ENCODE measurements at regions not wholly inside any gene's neighbourhood (a gene's known extent, or its start where the extent isn't known, plus 50 kb on each side); places are given as distances from the start of the nearest gene placed in this dataset.

DNA sequence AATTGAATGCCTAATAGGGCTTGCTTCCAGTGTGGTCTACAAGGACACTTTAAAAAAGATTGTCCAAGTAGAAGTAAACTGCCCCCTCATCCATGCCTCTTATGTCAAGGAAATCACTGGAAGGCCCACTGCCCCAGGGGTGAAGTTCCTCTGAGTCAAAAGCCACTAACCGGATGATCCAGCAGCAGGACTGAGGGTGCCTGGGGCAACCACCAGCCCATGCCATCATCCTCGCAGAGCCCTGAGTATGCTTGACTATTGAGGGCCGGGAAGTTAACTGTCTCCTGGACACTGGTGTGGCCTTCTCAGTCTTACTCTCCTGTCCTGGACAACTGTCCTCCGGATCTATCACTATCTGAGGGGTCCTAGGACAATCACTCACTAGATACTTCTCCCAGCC, 411.5 kb downstream of the TENT5A start:
- no peak overlapping the region for H3K27ac ChIP-seq
- H3K36me3 ChIP-seq, result no peaks in the 10 kb centered on the region
- DNase-seq, result no peak
- H3K27me3 ChIP-seq, result no peaks in the 10 kb centered on the region
- H3K4me3 ChIP-seq, result no peak overlapping the region
- no peaks in the 10 kb centered on the region for H3K4me1 ChIP-seq
- no peaks in the 10 kb centered on the region for H3K9me3 ChIP-seq (replicated peaks)

DNA sequence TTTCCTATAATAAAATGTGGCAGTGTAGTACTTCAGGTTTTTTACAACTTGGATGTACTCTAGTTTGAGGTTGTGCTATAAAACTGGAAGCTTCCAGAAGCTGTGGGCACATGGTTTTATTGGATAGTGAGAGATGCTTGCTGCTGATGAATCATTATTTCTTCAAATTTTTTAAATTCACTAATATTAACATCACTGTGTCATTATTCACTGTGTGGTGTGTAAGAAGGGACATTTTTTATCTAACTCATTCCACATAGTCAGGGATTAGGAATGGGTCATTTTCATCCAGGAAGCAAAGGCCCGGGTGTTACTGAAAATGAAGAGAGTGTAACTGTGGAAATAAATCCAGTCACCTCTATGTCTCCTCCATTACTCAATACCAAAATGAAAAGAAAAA, 421.0 kb downstream of the TENT5A start:
- no peak for DNase-seq

DNA sequence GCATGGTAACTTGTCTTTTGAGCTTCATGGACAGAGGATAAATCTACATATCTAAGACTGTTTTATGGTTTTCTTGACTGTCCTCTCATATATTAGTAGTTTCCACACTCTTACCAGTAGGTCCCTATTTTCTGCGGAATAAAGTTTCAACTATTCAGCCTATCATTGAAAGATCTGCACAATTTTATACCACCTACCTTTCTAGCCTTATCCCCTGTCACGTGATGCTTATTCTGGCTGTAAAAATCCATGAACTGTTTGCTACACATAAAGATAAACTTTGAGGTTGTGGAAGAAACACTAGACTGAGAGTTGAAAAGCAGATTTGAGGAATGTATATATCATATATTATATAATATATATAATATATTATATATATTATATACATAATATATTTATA, 423.8 kb downstream of the TENT5A start:
- no peaks in the 10 kb centered on the region for H3K9me3 ChIP-seq (replicated peaks)
- no peaks in the 10 kb centered on the region for H3K4me1 ChIP-seq
- H3K4me3 ChIP-seq, result no peak overlapping the region
- H3K27me3 ChIP-seq, result no peaks in the 10 kb centered on the region
- no peak overlapping the region for H3K27ac ChIP-seq
- H3K36me3 ChIP-seq, result no peaks in the 10 kb centered on the region
- DNase-seq, result no peak

More for the DNA sequence above, 421.0 kb downstream of the TENT5A start:
- no peaks in the 10 kb centered on the region for H3K9me3 ChIP-seq (replicated peaks)
- no peak overlapping the region for H3K4me3 ChIP-seq
- no peaks in the 10 kb centered on the region for H3K36me3 ChIP-seq
- H3K27ac ChIP-seq, result no peak overlapping the region
- H3K4me1 ChIP-seq, result no peaks in the 10 kb centered on the region
- H3K27me3 ChIP-seq, result no peaks in the 10 kb centered on the region

DNA sequence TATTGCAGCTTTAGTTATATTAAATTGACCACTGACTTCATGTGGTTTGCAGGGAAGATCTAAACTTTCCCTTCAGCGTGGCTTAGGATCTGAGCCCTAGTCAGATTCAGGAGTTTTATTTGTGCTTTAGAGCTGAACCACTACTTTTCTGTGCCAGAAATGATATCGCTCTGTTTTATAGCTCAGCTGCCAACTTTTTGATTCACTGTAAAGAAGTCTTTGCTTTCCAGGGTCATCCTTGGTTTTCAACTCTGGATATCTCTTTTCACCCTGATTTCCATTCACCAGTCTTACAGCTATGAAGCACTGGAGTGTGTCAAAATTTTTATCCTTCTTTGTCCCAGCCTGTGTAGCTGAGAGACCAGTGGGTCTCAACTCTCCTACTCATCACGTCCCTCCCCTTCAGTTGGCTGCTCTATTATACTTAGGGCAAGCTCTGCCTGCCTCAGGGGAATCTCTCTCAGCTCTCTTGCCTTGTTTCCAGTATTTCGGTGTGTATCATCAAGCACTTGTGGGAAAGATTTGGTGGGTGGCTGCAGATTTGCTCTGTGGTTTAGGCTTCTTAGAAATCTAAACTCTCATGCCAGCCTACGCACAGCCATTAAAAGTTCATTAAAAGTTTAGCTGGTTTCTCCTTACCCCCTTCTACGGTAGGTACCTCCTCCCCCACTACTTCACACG, 425.5 kb downstream of the TENT5A start:
- Histone ChIP-seq H3K27ac (no peak overlapping the region), H3K4me1 (no peaks in the 10 kb centered on the region), H3K36me3 (no peaks in the 10 kb centered on the region), H3K9me3 (replicated peaks) (no peaks in the 10 kb centered on the region), H3K27me3 (no peaks in the 10 kb centered on the region), H3K4me3 (no peak overlapping the region)
- peak in 1 of 2 experiments; percentile 4 for DNase-seq

DNA sequence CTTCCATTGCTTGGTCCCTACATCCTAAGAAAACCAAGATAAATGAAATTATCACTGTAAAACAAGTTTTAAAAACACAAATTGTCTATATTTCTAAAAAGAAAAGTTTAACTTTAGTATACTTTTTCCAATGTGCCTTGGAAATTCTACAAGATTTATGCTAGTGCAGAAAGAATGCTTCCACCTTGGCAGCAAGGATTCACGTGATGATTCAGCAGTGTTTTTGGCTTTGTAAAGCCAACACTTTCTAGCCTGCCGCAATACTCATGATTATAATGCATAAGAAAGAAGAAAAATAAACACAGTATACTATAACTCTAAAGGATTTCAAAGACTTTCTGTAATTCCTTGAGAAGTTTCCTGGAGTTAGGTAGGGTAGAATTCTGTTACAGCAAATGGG, 442.7 kb downstream of the TENT5A start:
- H3K9me3 ChIP-seq (replicated peaks), result no peaks in the 10 kb centered on the region
- no peaks in the 10 kb centered on the region for H3K36me3 ChIP-seq
- H3K27ac ChIP-seq, result no peak overlapping the region
- no peaks in the 10 kb centered on the region for H3K4me1 ChIP-seq
- DNase-seq, result no peak
- H3K27me3 ChIP-seq, result no peaks in the 10 kb centered on the region
- H3K4me3 ChIP-seq, result no peak overlapping the region

DNA sequence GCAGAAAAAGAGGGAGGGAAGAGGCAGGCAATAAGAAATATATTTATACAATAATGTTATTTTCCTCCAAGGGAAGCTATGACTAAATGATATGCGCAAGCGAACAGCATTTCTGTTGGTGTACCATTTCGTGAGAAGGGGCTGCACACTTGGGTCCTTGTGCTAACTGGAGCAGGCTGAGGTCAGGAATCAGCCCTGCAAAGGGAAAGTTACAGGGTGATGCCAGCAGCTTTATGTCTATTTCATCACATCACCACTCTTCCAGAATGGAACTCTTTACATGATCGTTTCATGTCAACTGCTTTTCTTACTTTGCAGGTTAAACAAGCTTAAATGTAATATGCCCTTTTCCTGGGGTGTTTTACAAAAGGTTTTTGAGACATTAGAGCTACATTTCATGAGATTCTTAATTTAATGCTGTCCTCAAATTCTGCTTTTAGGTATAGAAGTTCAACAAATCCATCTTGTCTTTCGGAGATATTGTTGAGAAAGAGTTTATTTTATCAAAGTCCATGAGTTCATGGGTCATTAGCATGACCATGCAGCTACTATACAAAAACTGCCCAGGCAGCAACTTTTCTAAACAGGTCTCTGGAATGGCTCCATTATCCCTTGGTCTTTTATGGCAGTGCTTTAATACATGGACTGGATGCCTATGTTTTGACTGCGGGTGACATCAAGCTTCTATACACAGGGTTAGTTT, 443.8 kb downstream of the TENT5A start:
- Histone ChIP-seq H3K9me3 (replicated peaks) (no peaks in the 10 kb centered on the region), H3K4me1 (no peaks in the 10 kb centered on the region), H3K36me3 (no peaks in the 10 kb centered on the region), H3K4me3 (no peak overlapping the region), H3K27me3 (no peaks in the 10 kb centered on the region), H3K27ac (no peak overlapping the region)
- no peak for DNase-seq

DNA sequence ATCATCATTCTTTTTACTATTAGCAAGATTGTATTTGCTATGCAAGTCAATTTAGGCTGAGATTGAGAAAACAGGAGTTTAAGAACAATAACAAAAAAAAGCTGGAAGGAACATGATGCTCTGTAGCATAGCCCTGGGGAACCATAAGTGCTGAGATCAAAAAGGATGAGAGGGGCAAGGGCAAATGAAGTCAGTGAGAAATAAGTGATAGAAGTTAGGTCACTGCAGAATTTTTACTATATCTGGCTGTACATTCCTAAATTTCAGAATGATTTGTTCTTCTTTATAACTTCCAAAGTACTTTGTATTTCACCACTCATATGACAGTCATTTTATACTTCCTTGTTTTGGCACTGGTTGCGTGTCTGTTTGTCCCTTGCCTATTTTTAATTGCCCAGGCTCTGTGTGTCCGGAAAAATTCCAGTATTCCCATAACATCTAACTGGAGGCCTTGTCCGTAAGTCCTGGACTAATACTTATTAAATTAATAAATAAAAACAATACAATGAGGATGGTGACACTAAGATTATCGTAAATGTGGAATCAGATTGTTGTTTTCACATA, 444.7 kb downstream of the TENT5A start:
- DNase-seq, result no peak
- Histone ChIP-seq H3K4me3 (no peak overlapping the region), H3K36me3 (no peaks in the 10 kb centered on the region), H3K27me3 (no peaks in the 10 kb centered on the region), H3K9me3 (replicated peaks) (no peaks in the 10 kb centered on the region), H3K27ac (no peak overlapping the region), H3K4me1 (no peaks in the 10 kb centered on the region)

DNA sequence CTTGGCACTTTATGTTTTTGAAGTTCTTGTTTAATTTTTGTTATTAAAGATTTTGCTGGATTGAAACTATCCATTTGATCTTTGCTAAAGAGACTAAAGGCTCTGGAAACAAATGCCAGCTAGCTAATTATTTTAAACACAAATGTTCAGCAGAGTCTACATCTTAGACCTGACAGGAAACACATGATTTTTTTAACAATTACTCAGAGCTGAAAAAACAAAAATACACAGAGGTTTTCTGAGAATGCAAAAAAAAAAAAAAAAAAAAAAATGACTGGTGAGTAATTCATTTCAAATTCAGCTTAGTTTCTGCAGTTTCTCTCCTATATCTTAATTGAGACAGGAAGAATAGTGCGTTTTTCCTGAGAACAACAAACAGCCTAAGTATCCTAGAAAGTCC, 448.0 kb downstream of the TENT5A start:
- no peak overlapping the region for H3K27ac ChIP-seq
- no peaks in the 10 kb centered on the region for H3K27me3 ChIP-seq
- H3K4me3 ChIP-seq, result no peak overlapping the region
- H3K4me1 ChIP-seq, result no peaks in the 10 kb centered on the region
- H3K36me3 ChIP-seq, result no peaks in the 10 kb centered on the region
- H3K9me3 ChIP-seq (replicated peaks), result no peaks in the 10 kb centered on the region
- no peak for DNase-seq

DNA sequence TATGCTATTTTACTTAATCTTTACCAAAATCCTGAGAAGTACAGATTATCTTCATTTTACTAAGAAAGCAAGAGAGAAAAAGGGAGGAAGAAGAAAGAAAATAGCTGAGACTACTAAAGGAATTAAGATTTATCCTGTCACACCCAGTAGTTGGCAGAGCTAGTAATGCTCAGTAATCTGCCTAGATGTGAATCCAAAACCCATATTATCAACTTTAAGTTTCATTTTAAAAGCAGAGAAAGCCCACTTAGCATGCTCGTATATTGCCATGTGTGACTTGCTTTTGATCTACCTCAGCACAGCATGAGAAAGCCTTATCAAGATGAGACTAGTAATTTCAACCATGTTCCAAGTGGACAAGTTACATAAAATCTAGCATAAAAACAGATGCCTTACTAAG, 451.5 kb downstream of the TENT5A start:
- no peak overlapping the region for H3K4me3 ChIP-seq
- no peaks in the 10 kb centered on the region for H3K4me1 ChIP-seq
- no peak for DNase-seq
- H3K27ac ChIP-seq, result no peak overlapping the region
- no peaks in the 10 kb centered on the region for H3K9me3 ChIP-seq (replicated peaks)
- no peaks in the 10 kb centered on the region for H3K27me3 ChIP-seq
- no peaks in the 10 kb centered on the region for H3K36me3 ChIP-seq

DNA sequence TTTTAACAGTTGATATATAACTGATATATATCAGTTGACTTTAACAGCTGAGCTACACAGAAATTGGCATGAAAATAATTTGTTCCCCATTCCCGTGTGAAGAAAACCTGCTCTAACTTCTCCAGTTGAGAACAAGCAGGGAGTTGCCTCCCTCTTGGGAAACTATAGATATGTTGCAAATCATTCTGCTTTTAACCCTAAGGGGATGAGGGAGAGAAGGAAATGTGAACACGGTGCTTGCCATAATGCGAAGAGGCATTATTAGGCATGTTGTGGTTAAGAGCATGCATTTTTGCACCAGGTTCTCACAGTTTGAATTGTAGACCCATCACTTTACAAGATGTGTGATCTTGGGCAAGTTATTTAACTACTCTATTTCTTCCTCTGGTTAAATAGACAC, 453.7 kb downstream of the TENT5A start:
- H3K27ac ChIP-seq, result no peak overlapping the region
- H3K4me1 ChIP-seq, result no peaks in the 10 kb centered on the region
- no peak overlapping the region for H3K4me3 ChIP-seq
- H3K36me3 ChIP-seq, result no peaks in the 10 kb centered on the region
- no peak for DNase-seq
- no peaks in the 10 kb centered on the region for H3K27me3 ChIP-seq
- H3K9me3 ChIP-seq (replicated peaks), result no peaks in the 10 kb centered on the region

DNA sequence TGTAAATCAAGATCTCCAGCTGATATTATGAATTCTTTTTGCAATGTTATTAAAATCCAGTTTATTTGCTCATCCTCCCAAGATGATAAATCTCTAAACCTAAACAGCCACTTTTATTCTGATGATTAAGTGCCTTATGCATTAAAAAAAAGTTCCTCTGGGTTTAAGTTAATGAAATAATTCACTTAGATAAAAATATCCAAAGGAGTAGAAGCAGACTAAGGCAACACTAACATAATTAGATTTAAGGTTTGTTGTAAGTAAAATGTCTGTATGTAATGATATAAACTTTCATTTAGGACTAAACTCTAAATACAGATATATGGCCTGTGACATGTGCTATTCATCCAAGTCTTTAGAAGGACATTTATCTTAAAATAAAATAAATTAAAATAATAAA, 457.2 kb downstream of the TENT5A start:
- Histone ChIP-seq H3K9me3 (replicated peaks) (no peaks in the 10 kb centered on the region), H3K36me3 (no peaks in the 10 kb centered on the region), H3K4me1 (no peaks in the 10 kb centered on the region), H3K27me3 (no peaks in the 10 kb centered on the region), H3K4me3 (no peak overlapping the region), H3K27ac (no peak overlapping the region)
- no peak for DNase-seq

DNA sequence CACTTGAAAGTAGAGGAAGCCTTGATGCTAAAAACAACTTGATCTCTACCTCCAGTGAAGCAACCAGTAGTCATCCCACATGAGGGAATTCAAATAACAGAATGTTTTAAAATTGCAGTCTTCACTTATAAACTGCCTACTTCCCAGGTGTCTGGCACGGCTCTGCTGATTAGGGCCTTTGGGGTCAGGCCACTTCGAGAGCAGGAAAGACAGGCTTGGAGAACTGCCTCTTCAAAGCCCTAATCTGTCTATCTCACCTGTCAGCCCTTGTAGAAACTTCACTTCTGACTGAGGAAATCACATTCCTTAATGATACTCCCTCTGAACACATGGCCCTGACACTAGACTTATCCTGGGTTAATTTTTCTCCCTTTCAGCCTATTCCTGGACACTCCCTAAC, 458.6 kb downstream of the TENT5A start:
- no peak for DNase-seq
- Histone ChIP-seq H3K9me3 (replicated peaks) (no peaks in the 10 kb centered on the region), H3K27me3 (no peaks in the 10 kb centered on the region), H3K4me1 (no peaks in the 10 kb centered on the region), H3K36me3 (no peaks in the 10 kb centered on the region), H3K27ac (no peak overlapping the region), H3K4me3 (no peak overlapping the region)

DNA sequence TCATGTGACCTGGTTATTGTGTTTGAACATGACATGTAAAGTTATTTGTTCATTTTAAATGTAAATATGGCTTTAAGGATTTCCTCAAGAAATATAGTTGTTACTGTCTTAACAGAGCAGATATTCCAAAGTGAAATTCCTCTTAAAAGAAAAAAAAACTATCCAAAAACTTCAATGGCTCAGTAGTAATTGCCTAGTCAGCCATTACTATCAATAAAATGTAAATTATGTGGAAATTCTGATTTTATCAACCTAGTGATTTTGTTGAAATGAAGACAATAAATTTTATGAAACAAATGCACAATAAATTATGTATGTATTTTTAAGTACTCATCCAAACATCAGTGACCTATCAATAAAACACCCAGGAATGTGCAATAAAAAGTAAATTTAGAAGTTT, 463.3 kb downstream of the TENT5A start:
- H3K9me3 ChIP-seq (replicated peaks), result no peaks in the 10 kb centered on the region
- H3K4me3 ChIP-seq, result no peak overlapping the region
- DNase-seq, result no peak
- H3K27ac ChIP-seq, result no peak overlapping the region
- no peaks in the 10 kb centered on the region for H3K36me3 ChIP-seq
- H3K4me1 ChIP-seq, result no peaks in the 10 kb centered on the region
- no peaks in the 10 kb centered on the region for H3K27me3 ChIP-seq

DNA sequence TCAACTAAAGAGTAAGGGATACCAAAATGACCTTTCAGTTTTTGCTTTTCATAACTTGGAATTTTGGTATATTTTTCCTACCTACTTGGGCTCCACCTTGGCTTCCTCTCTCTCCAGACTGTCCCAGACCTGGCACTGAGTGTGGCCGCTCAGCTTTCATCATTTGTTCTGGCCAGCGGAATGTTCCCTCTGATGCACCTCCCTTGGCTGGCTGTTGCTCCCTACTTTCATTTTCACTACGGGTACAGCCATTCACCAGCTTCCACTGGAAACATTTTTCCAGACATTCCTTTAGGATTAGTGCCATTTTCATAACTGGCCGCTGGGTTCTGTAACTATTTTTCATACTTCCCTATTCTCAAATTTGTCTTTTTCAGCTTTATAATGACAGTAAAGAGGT, 487.4 kb downstream of the TENT5A start:
- no peaks in the 10 kb centered on the region for H3K27me3 ChIP-seq
- H3K4me3 ChIP-seq, result no peak overlapping the region
- no peak for DNase-seq
- no peaks in the 10 kb centered on the region for H3K4me1 ChIP-seq
- no peaks in the 10 kb centered on the region for H3K36me3 ChIP-seq
- H3K27ac ChIP-seq, result no peak overlapping the region
- no peaks in the 10 kb centered on the region for H3K9me3 ChIP-seq (replicated peaks)

DNA sequence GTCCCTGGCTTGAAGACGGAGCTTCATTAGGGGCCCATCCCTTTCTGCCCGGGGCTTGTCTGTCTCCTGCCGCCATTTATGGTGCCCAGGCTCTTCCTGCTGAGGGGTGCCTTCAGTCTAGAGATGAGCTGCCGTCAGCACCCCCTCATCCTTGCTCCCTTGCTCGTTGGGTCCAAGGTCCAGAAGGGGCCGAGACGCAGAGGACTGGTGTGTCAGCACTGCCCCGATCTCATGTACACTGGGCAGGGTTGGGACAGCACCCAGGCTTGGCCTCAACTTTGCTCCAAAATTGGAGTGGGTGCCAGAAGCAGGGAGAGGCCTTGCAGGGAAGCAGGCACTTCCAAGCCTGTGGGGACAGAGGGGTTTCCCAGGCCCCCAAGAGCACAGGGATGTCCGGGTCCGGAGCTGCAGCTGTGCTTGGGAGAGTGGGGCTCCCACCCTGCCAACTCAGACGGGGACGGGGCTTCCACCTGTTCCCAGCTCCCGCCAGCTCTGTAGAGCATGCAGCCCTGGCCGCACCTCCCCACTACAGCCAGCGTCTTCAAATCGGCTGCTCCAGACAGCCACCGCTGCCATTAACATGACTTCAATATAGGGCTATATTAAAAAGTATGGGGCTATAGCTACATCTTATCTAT, 488.8 kb downstream of the TENT5A start:
- H3K36me3 ChIP-seq, result no peaks in the 10 kb centered on the region
- no peak overlapping the region for H3K4me3 ChIP-seq
- no peaks in the 10 kb centered on the region for H3K4me1 ChIP-seq
- no peaks in the 10 kb centered on the region for H3K9me3 ChIP-seq (replicated peaks)
- H3K27me3 ChIP-seq, result no peaks in the 10 kb centered on the region
- no peak for DNase-seq
- no peak overlapping the region for H3K27ac ChIP-seq
